Activated CD4-positive, alpha-beta T cell treated with anti-CD3 and anti-CD28 coated beads, Interleukin-2, amount 10 ng/mL, durations not matched to agents 7 days and 5 days (primary cell): ENCODE measurements at regions not wholly inside any gene's neighbourhood (a gene's known extent, or its start where the extent isn't known, plus 50 kb on each side); places are given as distances from the start of the nearest gene placed in this dataset.

ENCODE experiments used
- CTCF ChIA-PET: fragments of 350-600 bp; sonication (Branson Sonifier 250); formaldehyde crosslinking; loops from one replicate; lab custom pipeline; 2021; ENCODE audit warnings: antibody characterized with exemption; lab: Charles Lee
- POLR2A ChIA-PET: fragments of 350-600 bp; sonication (Branson Sonifier 250); formaldehyde crosslinking; loops from one replicate; lab custom pipeline; 2021; ENCODE audit warnings: antibody characterized with exemption; lab: Charles Lee
- DNase-seq: peaks from one replicate; pipeline ENCODE4 v3.0.0-alpha.2; 2020
- H3K27ac Mint-ChIP-seq: one replicate; pipeline ENCODE4 v1.8.0; 2021; ENCODE audit warnings: mild to moderate bottlenecking, moderate library complexity, mixed read lengths
- H3K27me3 Mint-ChIP-seq: one replicate; pipeline ENCODE4 v1.8.0; 2021; ENCODE audit warnings: mixed read lengths
- H3K36me3 Mint-ChIP-seq: one replicate; pipeline ENCODE4 v1.8.0; 2021; ENCODE audit warnings: low read depth, mixed read lengths
- H3K4me1 Mint-ChIP-seq: one replicate; pipeline ENCODE4 v1.8.0; 2021; ENCODE audit warnings: mixed read lengths
- H3K4me3 Mint-ChIP-seq: one replicate; pipeline ENCODE4 v1.8.0; 2021; ENCODE audit warnings: mild to moderate bottlenecking, moderate library complexity, mixed read lengths
- H3K9me3 Mint-ChIP-seq: one replicate; pipeline ENCODE4 v1.8.0; 2021; ENCODE audit warnings: mixed read lengths

GRCh38 chr4:180541678-180542077 lies 1701.5 kb upstream of the TENM3 start:
- Mint-ChIP-seq H3K4me1 (no peaks in the 10 kb centered on the region), H3K4me3 (no peak overlapping the region), H3K36me3 (no peaks in the 10 kb centered on the region), H3K9me3 (no peaks in the 10 kb centered on the region), H3K27me3 (no peaks in the 10 kb centered on the region), H3K27ac (no peak overlapping the region)
- ChIA-PET CTCF (no interaction called here), POLR2A (interaction anchor here (0.7 kb wide), 1 partner anchor 969 kb away, joined by 3 read pairs; no protein-coding TSS in a partner anchor)
- no peak for DNase-seq

- Mint-ChIP-seq H3K4me3 (no peak overlapping the region), H3K4me1 (no peaks in the 10 kb centered on the region), H3K36me3 (no peaks in the 10 kb centered on the region), H3K27me3 (no peaks in the 10 kb centered on the region), H3K9me3 (no peaks in the 10 kb centered on the region), H3K27ac (no peak overlapping the region)
- ChIA-PET POLR2A (no interaction called here), CTCF (no interaction called here)
- no peak for DNase-seq
Measured at GRCh38 chr4:180542445-180543100, 1700.6 kb upstream of the TENM3 start.

GRCh38 chr4:180550106-180550505 lies 1693.1 kb upstream of the TENM3 start:
- CTCF ChIA-PET: no interaction called here
- Mint-ChIP-seq H3K4me3 (no peak overlapping the region), H3K27ac (no peak overlapping the region), H3K9me3 (no peaks in the 10 kb centered on the region), H3K27me3 (no peaks in the 10 kb centered on the region), H3K4me1 (no peaks in the 10 kb centered on the region), H3K36me3 (no peaks in the 10 kb centered on the region)
- POLR2A ChIA-PET: no interaction called here
- DNase-seq: no peak

- Mint-ChIP-seq H3K27me3 (no peaks in the 10 kb centered on the region), H3K36me3 (no peaks in the 10 kb centered on the region), H3K4me3 (no peak overlapping the region), H3K27ac (no peak overlapping the region), H3K4me1 (no peaks in the 10 kb centered on the region), H3K9me3 (no peaks in the 10 kb centered on the region)
- CTCF ChIA-PET: no interaction called here
- POLR2A ChIA-PET: no interaction called here
- no peak for DNase-seq
Measured at GRCh38 chr4:180557348-180557747, 1685.9 kb upstream of the TENM3 start.

GRCh38 chr4:180557950-180558349 lies 1685.3 kb upstream of the TENM3 start:
- Mint-ChIP-seq H3K36me3 (no peaks in the 10 kb centered on the region), H3K27ac (no peak overlapping the region), H3K4me1 (no peaks in the 10 kb centered on the region), H3K9me3 (no peaks in the 10 kb centered on the region), H3K4me3 (no peak overlapping the region), H3K27me3 (no peaks in the 10 kb centered on the region)
- DNase-seq: no peak
- ChIA-PET POLR2A (no interaction called here), CTCF (no interaction called here)

- no peak overlapping the region for H3K27ac Mint-ChIP-seq
- H3K36me3 Mint-ChIP-seq: no peaks in the 10 kb centered on the region
- no peaks in the 10 kb centered on the region for H3K9me3 Mint-ChIP-seq
- H3K4me1 Mint-ChIP-seq: no peaks in the 10 kb centered on the region
- ChIA-PET CTCF (no interaction called here), POLR2A (no interaction called here)
- no peak overlapping the region for H3K4me3 Mint-ChIP-seq
- H3K27me3 Mint-ChIP-seq: no peaks in the 10 kb centered on the region
- DNase-seq: no peak
Measured at GRCh38 chr4:180558427-180558826, 1684.8 kb upstream of the TENM3 start.

- Mint-ChIP-seq H3K36me3 (no peaks in the 10 kb centered on the region), H3K4me1 (no peaks in the 10 kb centered on the region), H3K27me3 (no peaks in the 10 kb centered on the region), H3K27ac (no peak overlapping the region), H3K4me3 (no peak overlapping the region), H3K9me3 (no peaks in the 10 kb centered on the region)
- ChIA-PET POLR2A (no interaction called here), CTCF (no interaction called here)
- no peak for DNase-seq
Measured at GRCh38 chr4:180560896-180561295, 1682.3 kb upstream of the TENM3 start.

GRCh38 chr4:180564026-180564425 lies 1679.2 kb upstream of the TENM3 start:
- H3K36me3 Mint-ChIP-seq: no peaks in the 10 kb centered on the region
- CTCF ChIA-PET: no interaction called here
- no peak overlapping the region for H3K27ac Mint-ChIP-seq
- no peak for DNase-seq
- POLR2A ChIA-PET: no interaction called here
- H3K4me3 Mint-ChIP-seq: no peak overlapping the region
- H3K27me3 Mint-ChIP-seq: no peaks in the 10 kb centered on the region
- no peaks in the 10 kb centered on the region for H3K4me1 Mint-ChIP-seq
- no peaks in the 10 kb centered on the region for H3K9me3 Mint-ChIP-seq

GRCh38 chr4:180564448-180564847 lies 1678.8 kb upstream of the TENM3 start:
- no peak for DNase-seq
- Mint-ChIP-seq H3K27me3 (no peaks in the 10 kb centered on the region), H3K27ac (no peak overlapping the region), H3K4me1 (no peaks in the 10 kb centered on the region), H3K36me3 (no peaks in the 10 kb centered on the region), H3K4me3 (no peak overlapping the region), H3K9me3 (no peaks in the 10 kb centered on the region)
- CTCF ChIA-PET: no interaction called here
- POLR2A ChIA-PET: no interaction called here

GRCh38 chr4:180565856-180566431 lies 1677.3 kb upstream of the TENM3 start:
- H3K4me1 Mint-ChIP-seq: no peaks in the 10 kb centered on the region
- H3K27ac Mint-ChIP-seq: no peak overlapping the region
- no peak for DNase-seq
- CTCF ChIA-PET: no interaction called here
- H3K9me3 Mint-ChIP-seq: peaks cover 3% of the 10 kb centered on the region
- POLR2A ChIA-PET: no interaction called here
- no peaks in the 10 kb centered on the region for H3K27me3 Mint-ChIP-seq
- no peak overlapping the region for H3K4me3 Mint-ChIP-seq
- H3K36me3 Mint-ChIP-seq: no peaks in the 10 kb centered on the region

GRCh38 chr4:180566492-180566891 lies 1676.7 kb upstream of the TENM3 start:
- Mint-ChIP-seq H3K27ac (no peak overlapping the region), H3K27me3 (no peaks in the 10 kb centered on the region), H3K9me3 (peaks cover 3% of the 10 kb centered on the region), H3K36me3 (no peaks in the 10 kb centered on the region), H3K4me1 (no peaks in the 10 kb centered on the region), H3K4me3 (no peak overlapping the region)
- no peak for DNase-seq
- CTCF ChIA-PET: no interaction called here
- POLR2A ChIA-PET: no interaction called here

GRCh38 chr4:180567080-180567479 lies 1676.1 kb upstream of the TENM3 start:
- H3K27ac Mint-ChIP-seq: no peak overlapping the region
- no peak overlapping the region for H3K4me3 Mint-ChIP-seq
- CTCF ChIA-PET: no interaction called here
- no peak for DNase-seq
- no peaks in the 10 kb centered on the region for H3K27me3 Mint-ChIP-seq
- H3K36me3 Mint-ChIP-seq: no peaks in the 10 kb centered on the region
- no peaks in the 10 kb centered on the region for H3K4me1 Mint-ChIP-seq
- peaks cover 3% of the 10 kb centered on the region for H3K9me3 Mint-ChIP-seq
- POLR2A ChIA-PET: no interaction called here

- H3K4me3 Mint-ChIP-seq: no peak overlapping the region
- no peaks in the 10 kb centered on the region for H3K4me1 Mint-ChIP-seq
- H3K27me3 Mint-ChIP-seq: no peaks in the 10 kb centered on the region
- no peaks in the 10 kb centered on the region for H3K36me3 Mint-ChIP-seq
- H3K27ac Mint-ChIP-seq: no peak overlapping the region
- ChIA-PET POLR2A (no interaction called here), CTCF (no interaction called here)
- H3K9me3 Mint-ChIP-seq: peaks cover 3% of the 10 kb centered on the region
- no peak for DNase-seq
Measured at GRCh38 chr4:180571516-180572055, 1671.6 kb upstream of the TENM3 start.

- Mint-ChIP-seq H3K9me3 (no peaks in the 10 kb centered on the region), H3K4me1 (no peaks in the 10 kb centered on the region), H3K36me3 (no peaks in the 10 kb centered on the region), H3K4me3 (no peak overlapping the region), H3K27me3 (no peaks in the 10 kb centered on the region), H3K27ac (no peak overlapping the region)
- no peak for DNase-seq
- CTCF ChIA-PET: no interaction called here
- POLR2A ChIA-PET: no interaction called here
Measured at GRCh38 chr4:180578175-180578574, 1665.0 kb upstream of the TENM3 start.
